Activated CD4-positive, alpha-beta T cell treated with anti-CD3 and anti-CD28 coated beads for 36 hours (primary cell): ENCODE measurements at regions not wholly inside any gene's neighbourhood (a gene's known extent, or its start where the extent isn't known, plus 50 kb on each side); places are given as distances from the start of the nearest gene placed in this dataset.

ENCODE experiments used
- ATAC-seq: fragments of 200-7000 bp; cut with Tn5 transposase; one replicate; pipeline ENCODE4 v1.10.0; 2021; ENCODE audit warnings: mild to moderate bottlenecking, moderate library complexity
- CTCF ChIA-PET: fragments of 350-600 bp; sonication (Branson Sonifier 250); formaldehyde crosslinking; loops from one replicate; lab custom pipeline; 2021; ENCODE audit warnings: antibody characterized with exemption; lab: Charles Lee
- POLR2A ChIA-PET: fragments of 350-600 bp; sonication (Branson Sonifier 250); formaldehyde crosslinking; loops from one replicate; lab custom pipeline; 2021; ENCODE audit warnings: antibody characterized with exemption, inconsistent platforms; lab: Charles Lee
- DNase-seq: peaks from one replicate; pipeline ENCODE4 v3.0.0-alpha.2; 2020
- H3K27ac Mint-ChIP-seq: one replicate; pipeline ENCODE4 v1.8.0; 2021; ENCODE audit warnings: mixed read lengths
- H3K27me3 Mint-ChIP-seq: one replicate; pipeline ENCODE4 v1.8.0; 2021; ENCODE audit warnings: mixed read lengths
- H3K36me3 Mint-ChIP-seq: one replicate; pipeline ENCODE4 v1.8.0; 2021; ENCODE audit warnings: low read depth, mixed read lengths
- H3K4me1 Mint-ChIP-seq: one replicate; pipeline ENCODE4 v1.8.0; 2021; ENCODE audit warnings: mixed read lengths
- H3K4me3 Mint-ChIP-seq: one replicate; pipeline ENCODE4 v1.8.0; 2021; ENCODE audit warnings: mild to moderate bottlenecking, moderate library complexity, mixed read lengths
- H3K9me3 Mint-ChIP-seq: one replicate; pipeline ENCODE4 v1.8.0; 2021; ENCODE audit warnings: low read depth, mixed read lengths
- intact Hi-C, 2 experiments: fragments of 100-400 bp; cut with DNase I in 1 of 2; cut with micrococcal nuclease in 1 of 2; formaldehyde crosslinking; loops; one replicate each; pipeline versions ENCODE4 v1.14.2 to v1.15.1; 2022 to 2024; cut with DNase I, micrococcal nuclease

- DNase-seq, result no peak
- no peak for ATAC-seq
- peaks cover 19% of the 10 kb centered on the region for H3K27me3 Mint-ChIP-seq
- no peaks in the 10 kb centered on the region for H3K36me3 Mint-ChIP-seq
- H3K9me3 Mint-ChIP-seq, result no peaks in the 10 kb centered on the region
- H3K4me3 Mint-ChIP-seq, result no peak overlapping the region
- intact Hi-C loops, result no loop called here
- ChIA-PET CTCF (interaction anchor here (0.6 to 1.2 kb wide), 2 partner anchors 8 to 50 kb away, joined by 3 read pairs; no protein-coding TSS in a partner anchor), POLR2A (no interaction called here)
- H3K27ac Mint-ChIP-seq, result no peak overlapping the region
- no peaks in the 10 kb centered on the region for H3K4me1 Mint-ChIP-seq
Observed at GRCh38 chr3:124201786-124202185, 209.9 kb upstream of the ROPN1 start.

DNA sequence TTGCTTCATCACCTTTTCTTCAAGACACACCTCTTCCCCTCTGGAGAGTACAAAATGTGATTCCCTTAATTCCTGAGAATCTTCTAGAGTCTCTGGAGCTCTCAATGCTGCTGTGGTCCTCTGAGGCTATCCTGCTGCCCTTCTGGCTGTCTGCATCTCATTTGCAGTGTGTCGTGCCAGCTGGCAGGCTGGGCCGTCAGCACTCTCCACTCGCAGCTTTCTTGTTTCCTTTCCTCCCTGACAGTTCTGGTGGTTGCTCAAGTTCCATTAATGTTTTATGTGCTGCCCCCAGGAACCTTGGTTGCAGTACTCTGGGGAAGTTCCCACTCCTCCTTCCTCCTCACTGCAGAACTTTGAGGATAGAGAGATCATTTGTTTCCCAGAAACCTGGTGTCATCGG is 210.8 kb upstream of the ROPN1 start:
- CTCF ChIA-PET, result no interaction called here
- no peaks in the 10 kb centered on the region for H3K9me3 Mint-ChIP-seq
- H3K4me3 Mint-ChIP-seq, result no peak overlapping the region
- POLR2A ChIA-PET, result no interaction called here
- no peaks in the 10 kb centered on the region for H3K4me1 Mint-ChIP-seq
- H3K27ac Mint-ChIP-seq, result no peak overlapping the region
- DNase-seq, result no peak
- no peaks in the 10 kb centered on the region for H3K36me3 Mint-ChIP-seq
- H3K27me3 Mint-ChIP-seq, result peaks cover 18% of the 10 kb centered on the region
- intact Hi-C loops, result no loop called here
- ATAC-seq, result no peak

- H3K36me3 Mint-ChIP-seq, result no peaks in the 10 kb centered on the region
- ATAC-seq (no peak), DNase-seq (no peak)
- CTCF ChIA-PET, result no interaction called here
- intact Hi-C loops, result no loop called here
- H3K27ac Mint-ChIP-seq, result no peak overlapping the region
- peaks cover 18% of the 10 kb centered on the region for H3K27me3 Mint-ChIP-seq
- no peak overlapping the region for H3K4me3 Mint-ChIP-seq
- H3K9me3 Mint-ChIP-seq, result no peaks in the 10 kb centered on the region
- POLR2A ChIA-PET, result no interaction called here
- H3K4me1 Mint-ChIP-seq, result no peaks in the 10 kb centered on the region
Observed at GRCh38 chr3:124203292-124203691, 211.4 kb upstream of the ROPN1 start.

- H3K9me3 Mint-ChIP-seq, result no peaks in the 10 kb centered on the region
- DNase-seq, result no peak
- no peaks in the 10 kb centered on the region for H3K4me1 Mint-ChIP-seq
- ChIA-PET POLR2A (no interaction called here), CTCF (no interaction called here)
- ATAC-seq, result no peak
- H3K27me3 Mint-ChIP-seq, result peaks cover 18% of the 10 kb centered on the region
- no peak overlapping the region for H3K27ac Mint-ChIP-seq
- H3K36me3 Mint-ChIP-seq, result no peaks in the 10 kb centered on the region
- intact Hi-C loops, result no loop called here
- H3K4me3 Mint-ChIP-seq, result no peak overlapping the region
Observed at GRCh38 chr3:124206225-124207055, 214.5 kb upstream of the ROPN1 start.

GRCh38 chr3:124207077-124207476 is 215.2 kb upstream of the ROPN1 start:
- ChIA-PET POLR2A (no interaction called here), CTCF (no interaction called here)
- Mint-ChIP-seq H3K4me1 (no peaks in the 10 kb centered on the region), H3K9me3 (no peaks in the 10 kb centered on the region), H3K36me3 (no peaks in the 10 kb centered on the region), H3K4me3 (no peak overlapping the region), H3K27me3 (peaks cover 17% of the 10 kb centered on the region), H3K27ac (no peak overlapping the region)
- intact Hi-C loops, result no loop called here
- DNase-seq, result no peak
- ATAC-seq, result no peak

DNA sequence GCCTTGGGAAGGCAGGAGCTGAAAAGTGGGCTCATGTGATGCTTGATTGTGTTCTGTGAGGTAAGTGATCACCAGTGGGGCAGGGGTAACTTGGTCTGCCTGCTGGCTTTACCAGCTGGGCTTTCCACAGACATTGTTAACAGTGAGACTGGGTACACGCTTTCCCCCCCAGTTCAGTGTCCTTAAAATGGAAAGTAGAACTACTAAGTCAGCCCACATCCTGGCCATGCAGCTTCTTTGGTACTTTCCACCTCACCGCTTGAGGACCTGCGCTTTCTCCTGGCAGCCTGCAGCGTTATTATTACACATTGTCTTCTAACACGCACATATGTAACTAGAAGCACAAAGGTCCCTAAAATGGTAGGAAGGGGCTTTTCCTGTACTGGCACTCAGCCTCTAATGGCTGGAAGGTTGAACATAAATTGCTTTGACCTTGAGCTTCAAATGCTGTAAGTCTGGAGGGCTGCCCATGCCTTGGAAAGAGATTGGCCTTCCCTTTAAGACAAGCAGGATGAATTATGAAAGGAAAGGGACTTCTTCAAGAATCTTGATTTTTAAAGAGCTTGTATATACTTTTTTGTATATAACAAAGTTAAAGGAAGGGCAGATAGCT is 216.1 kb upstream of the ROPN1 start:
- Mint-ChIP-seq H3K36me3 (no peaks in the 10 kb centered on the region), H3K4me3 (no peak overlapping the region), H3K27me3 (peaks cover 14% of the 10 kb centered on the region), H3K27ac (no peak overlapping the region), H3K4me1 (no peaks in the 10 kb centered on the region), H3K9me3 (no peaks in the 10 kb centered on the region)
- ChIA-PET CTCF (no interaction called here), POLR2A (no interaction called here)
- no peak for DNase-seq
- no peak for ATAC-seq
- intact Hi-C loops, result no loop called here

GRCh38 chr3:124209426-124209825 is 217.5 kb upstream of the ROPN1 start:
- CTCF ChIA-PET, result interaction anchor here (1.2 kb wide), 1 partner anchor 8 kb away, joined by 3 read pairs; no protein-coding TSS in a partner anchor
- POLR2A ChIA-PET, result no interaction called here
- Mint-ChIP-seq H3K27me3 (peaks cover 11% of the 10 kb centered on the region), H3K27ac (no peak overlapping the region), H3K4me3 (no peak overlapping the region), H3K9me3 (no peaks in the 10 kb centered on the region), H3K4me1 (no peaks in the 10 kb centered on the region), H3K36me3 (no peaks in the 10 kb centered on the region)
- ATAC-seq (no peak), DNase-seq (no peak)
- intact Hi-C loops, result no loop called here

DNA sequence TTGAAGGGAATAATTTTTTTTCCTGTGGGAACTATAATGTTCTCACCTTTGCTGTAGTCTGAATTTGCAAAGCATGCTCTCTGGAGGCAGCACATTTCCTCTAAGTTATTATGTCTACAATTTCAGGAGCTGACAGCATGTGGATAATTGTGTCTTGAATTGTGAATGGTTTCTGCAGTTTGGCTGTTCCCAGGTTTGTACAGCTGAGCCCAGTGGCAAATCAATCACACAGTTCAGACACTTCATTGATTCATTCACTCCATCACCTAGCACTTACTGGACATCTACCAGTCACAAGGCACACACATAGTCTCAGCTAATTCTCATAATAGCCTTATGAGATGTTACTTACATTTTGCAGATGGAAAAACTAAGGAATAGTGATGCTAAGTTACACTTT is 219.0 kb upstream of the ROPN1 start:
- H3K27me3 Mint-ChIP-seq, result peaks cover 7% of the 10 kb centered on the region
- H3K27ac Mint-ChIP-seq, result no peak overlapping the region
- POLR2A ChIA-PET, result no interaction called here
- no peaks in the 10 kb centered on the region for H3K9me3 Mint-ChIP-seq
- ATAC-seq (no peak), DNase-seq (no peak)
- H3K4me3 Mint-ChIP-seq, result no peak overlapping the region
- H3K4me1 Mint-ChIP-seq, result no peaks in the 10 kb centered on the region
- CTCF ChIA-PET, result interaction anchor here (1.2 kb wide), 1 partner anchor 9 kb away, joined by 3 read pairs; no protein-coding TSS in a partner anchor
- H3K36me3 Mint-ChIP-seq, result no peaks in the 10 kb centered on the region
- intact Hi-C loops, result no loop called here

DNA sequence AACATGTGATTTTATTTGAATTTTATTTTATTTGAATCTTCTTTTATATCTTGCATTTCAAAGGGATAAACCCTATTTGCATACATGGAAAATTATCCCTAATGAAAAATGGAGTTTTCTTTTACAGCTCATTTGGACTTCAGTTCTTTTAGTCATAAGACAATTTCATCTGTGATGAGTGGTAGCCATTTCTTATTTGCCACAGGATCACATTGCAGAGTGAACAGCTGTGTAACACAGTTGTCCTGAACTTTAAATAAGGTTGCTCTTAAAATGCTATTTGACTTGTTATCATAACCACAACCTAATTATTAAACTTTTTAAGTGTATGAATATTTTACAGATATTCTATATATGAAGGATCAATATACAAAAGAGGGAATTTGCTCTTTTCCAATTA is 221.7 kb upstream of the ROPN1 start:
- no peaks in the 10 kb centered on the region for H3K27me3 Mint-ChIP-seq
- no peaks in the 10 kb centered on the region for H3K36me3 Mint-ChIP-seq
- intact Hi-C loops, result no loop called here
- ChIA-PET POLR2A (no interaction called here), CTCF (no interaction called here)
- H3K4me3 Mint-ChIP-seq, result no peak overlapping the region
- no peak for DNase-seq
- H3K9me3 Mint-ChIP-seq, result no peaks in the 10 kb centered on the region
- H3K4me1 Mint-ChIP-seq, result no peaks in the 10 kb centered on the region
- no peak overlapping the region for H3K27ac Mint-ChIP-seq
- no peak for ATAC-seq

DNA sequence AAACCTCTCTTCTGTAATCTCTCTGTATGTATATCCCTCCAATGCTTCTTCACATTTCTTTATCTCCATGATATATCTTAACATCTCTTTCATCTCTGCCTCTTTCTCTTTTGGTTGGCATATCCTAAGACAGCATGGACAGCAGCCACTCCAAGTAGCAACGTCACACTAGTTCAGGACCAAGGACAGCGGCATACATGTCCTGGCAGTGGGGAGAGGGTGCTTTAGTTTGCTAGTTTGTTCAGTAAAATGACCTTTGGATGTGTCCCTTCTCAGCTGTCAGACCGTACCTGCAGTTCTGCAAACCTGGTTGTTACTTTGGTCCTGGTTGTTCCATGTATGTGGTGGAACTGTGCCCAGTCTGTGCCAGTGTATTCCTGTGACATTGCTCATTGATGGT is 225.6 kb upstream of the ROPN1 start:
- no peak for ATAC-seq
- H3K4me3 Mint-ChIP-seq, result no peak overlapping the region
- intact Hi-C loops, result no loop called here
- no peak overlapping the region for H3K27ac Mint-ChIP-seq
- no peaks in the 10 kb centered on the region for H3K4me1 Mint-ChIP-seq
- ChIA-PET POLR2A (no interaction called here), CTCF (no interaction called here)
- no peaks in the 10 kb centered on the region for H3K9me3 Mint-ChIP-seq
- peaks cover 5% of the 10 kb centered on the region for H3K27me3 Mint-ChIP-seq
- peak; percentile 51 for DNase-seq
- H3K36me3 Mint-ChIP-seq, result no peaks in the 10 kb centered on the region

GRCh38 chr3:124221422-124221821 is 229.5 kb upstream of the ROPN1 start:
- no peaks in the 10 kb centered on the region for H3K36me3 Mint-ChIP-seq
- no peaks in the 10 kb centered on the region for H3K9me3 Mint-ChIP-seq
- intact Hi-C loops, result no loop called here
- no peak overlapping the region for H3K4me3 Mint-ChIP-seq
- ATAC-seq (no peak), DNase-seq (no peak)
- ChIA-PET CTCF (no interaction called here), POLR2A (no interaction called here)
- no peak overlapping the region for H3K27ac Mint-ChIP-seq
- H3K27me3 Mint-ChIP-seq, result peaks cover 5% of the 10 kb centered on the region
- no peaks in the 10 kb centered on the region for H3K4me1 Mint-ChIP-seq

GRCh38 chr3:124223853-124224252 is 231.9 kb upstream of the ROPN1 start:
- Mint-ChIP-seq H3K4me3 (no peak overlapping the region), H3K27me3 (peaks cover 5% of the 10 kb centered on the region), H3K9me3 (peaks cover 1% of the 10 kb centered on the region), H3K4me1 (no peaks in the 10 kb centered on the region), H3K36me3 (no peaks in the 10 kb centered on the region), H3K27ac (no peak overlapping the region)
- CTCF ChIA-PET, result no interaction called here
- ATAC-seq (no peak), DNase-seq (no peak)
- intact Hi-C loops, result no loop called here
- POLR2A ChIA-PET, result no interaction called here
